Left colon (tissue), 2 donors: ENCODE measurements at regions not wholly inside any gene's neighbourhood (a gene's known extent, or its start where the extent isn't known, plus 50 kb on each side); places are given as distances from the start of the nearest gene placed in this dataset.
"Not testable (repeated sequence)": the region's sequence is repeated elsewhere in the genome, so short reads cannot be mapped to it uniquely, and the experiment has no call there.

Experiments used
- ATAC-seq: fragments of 200-7000 bp; cut with Tn5 transposase; one replicate; pipeline ENCODE4 v1.9.1; 2020; ENCODE audit warnings: mild to moderate bottlenecking, moderate library complexity
- DNase-seq, 2 donors: peaks; one replicate each; pipeline ENCODE4 v3.0.0-alpha.2; 2020
- intact Hi-C, 2 donors: fragments of 100-400 bp; cut with DNase I in 1 of 2; cut with micrococcal nuclease in 1 of 2; formaldehyde crosslinking; loops; one replicate each; pipeline versions ENCODE4 v1.11.2 to v1.14.0; 2022; cut with DNase I, micrococcal nuclease
- donor health status: DM: no; HTN: no; CAD: no.
- donor health status: DM: yes; HTN: yes; CAD: no.

- ATAC-seq, intact Hi-C loops: not testable (repeated sequence)
Observed at GRCh38 chr6:86872810-86873209, 64.5 kb upstream of the HTR1E start.

GRCh38 chr6:86871681-86872080 lies 65.6 kb upstream of the HTR1E start:
- intact Hi-C loops, result no loop called here
- DNase-seq (no peak), ATAC-seq (no peak)

More at GRCh38 chr6:86872810-86873209, 64.5 kb upstream of the HTR1E start:
- DNase-seq, result not testable (repeated sequence)

- ATAC-seq (no peak), DNase-seq (no peak)
- intact Hi-C loops, result no loop called here
Observed at GRCh38 chr6:86869500-86869899, 67.8 kb upstream of the HTR1E start.

GRCh38 chr6:86859513-86859912 lies 77.8 kb upstream of the HTR1E start:
- intact Hi-C loops, result loop anchor here in 1 of 2 donors (10.0 kb wide), 1 partner anchor 1105 kb away; no protein-coding TSS in a partner anchor
- ATAC-seq, result no peak

GRCh38 chr6:86858970-86859369 lies 78.4 kb upstream of the HTR1E start:
- DNase-seq (no peak), ATAC-seq (no peak)
- intact Hi-C loops, result loop anchor here in 1 of 2 donors (10.0 kb wide), 1 partner anchor 1104 kb away; no protein-coding TSS in a partner anchor

More at GRCh38 chr6:86859513-86859912, 77.8 kb upstream of the HTR1E start:
- no peak for DNase-seq

GRCh38 chr6:86857783-86858182 lies 79.5 kb upstream of the HTR1E start:
- ATAC-seq, result no peak
- intact Hi-C loops, result loop anchor here in 1 of 2 donors (10.0 kb wide), 1 partner anchor 1103 kb away; no protein-coding TSS in a partner anchor
- DNase-seq, result no peak

GRCh38 chr6:86856937-86857563 lies 80.3 kb upstream of the HTR1E start:
- DNase-seq, result peak in 1 of 2 donors; percentile 39
- ATAC-seq, result no peak

GRCh38 chr6:86856379-86856778 lies 80.9 kb upstream of the HTR1E start:
- no peak for DNase-seq
- ATAC-seq, result no peak
- intact Hi-C loops, result loop anchor here in 1 of 2 donors (10.0 kb wide), 1 partner anchor 1102 kb away; no protein-coding TSS in a partner anchor

More at GRCh38 chr6:86856937-86857563, 80.3 kb upstream of the HTR1E start:
- intact Hi-C loops, result loop anchor here in 1 of 2 donors (10.0 kb wide), 1 partner anchor 1102 kb away; no protein-coding TSS in a partner anchor

- intact Hi-C loops, result no loop called here
- no peak for DNase-seq
- ATAC-seq, result no peak
Observed at GRCh38 chr6:86848986-86849385, 88.3 kb upstream of the HTR1E start.

GRCh38 chr6:86832686-86833085 lies 104.6 kb upstream of the HTR1E start:
- no peak for ATAC-seq
- intact Hi-C loops, result no loop called here

GRCh38 chr6:86825436-86825835 lies 111.9 kb upstream of the HTR1E start:
- DNase-seq (no peak), ATAC-seq (no peak)
- intact Hi-C loops, result no loop called here

More at GRCh38 chr6:86832686-86833085, 104.6 kb upstream of the HTR1E start:
- DNase-seq, result no peak

- no peak for DNase-seq
- intact Hi-C loops, result no loop called here
- no peak for ATAC-seq
Observed at GRCh38 chr6:86822747-86823146, 114.6 kb upstream of the HTR1E start.

- ATAC-seq (no peak), DNase-seq (no peak)
- intact Hi-C loops, result no loop called here
Observed at GRCh38 chr6:86820750-86821149, 116.6 kb upstream of the HTR1E start.

- ATAC-seq, result no peak
- intact Hi-C loops, result no loop called here
Observed at GRCh38 chr6:86793649-86794048, 143.7 kb upstream of the HTR1E start.

GRCh38 chr6:86791476-86791875 lies 145.9 kb upstream of the HTR1E start:
- intact Hi-C loops, result no loop called here
- no peak for DNase-seq
- no peak for ATAC-seq

More at GRCh38 chr6:86793649-86794048, 143.7 kb upstream of the HTR1E start:
- DNase-seq, result no peak

- intact Hi-C loops, result no loop called here
- ATAC-seq (no peak), DNase-seq (no peak)
Observed at GRCh38 chr6:86789779-86790411, 147.4 kb upstream of the HTR1E start.

GRCh38 chr6:86782328-86782727 lies 155.0 kb upstream of the HTR1E start:
- intact Hi-C loops, result no loop called here
- ATAC-seq (no peak), DNase-seq (no peak)

GRCh38 chr6:86780923-86781322 lies 156.4 kb upstream of the HTR1E start:
- DNase-seq, result no peak
- no peak for ATAC-seq

GRCh38 chr6:86775893-86776292 lies 161.4 kb upstream of the HTR1E start:
- DNase-seq (no peak), ATAC-seq (no peak)
- intact Hi-C loops, result no loop called here

More at GRCh38 chr6:86780923-86781322, 156.4 kb upstream of the HTR1E start:
- intact Hi-C loops, result no loop called here

- ATAC-seq, result no peak
- intact Hi-C loops, result no loop called here
Observed at GRCh38 chr6:86765211-86765610, 172.1 kb upstream of the HTR1E start.

More at GRCh38 chr6:86765211-86765610, 172.1 kb upstream of the HTR1E start:
- no peak for DNase-seq
